Keratinocyte (primary cell): ENCODE measurements at regions not wholly inside any gene's neighbourhood (a gene's known extent, or its start where the extent isn't known, plus 50 kb on each side); places are given as distances from the start of the nearest gene placed in this dataset.
"Not testable (repeated sequence)": the region's sequence is repeated elsewhere in the genome, so short reads cannot be mapped to it uniquely, and the experiment has no call there.

Source experiments
- DNase-seq: peaks from one replicate; pipeline ENCODE4 v3.0.0-alpha.2; 2011; ENCODE audit warnings: low read depth, missing footprints, low spot score
- FAIRE-seq: peaks from 2 replicates; lab custom pipeline; 2011; peaks lifted over from hg19 to GRCh38; lab: Jason Lieb, UNC
- H2AFZ ChIP-seq: 2 replicates; pipeline ENCODE4 v1.6.0; 2012; ENCODE audit warnings: low read length, control low read depth, inconsistent platforms; ENCODE audit not compliant: control insufficient read depth
- H3K27ac ChIP-seq: 2 replicates; pipeline ENCODE4 v1.5.1; 2011; ENCODE audit warnings: low read length; ENCODE audit not compliant: control insufficient read depth, insufficient read depth
- H3K27me3 ChIP-seq: 3 replicates; pipeline ENCODE4 v1.6.0; 2011; ENCODE audit warnings: low read length; ENCODE audit not compliant: control insufficient read depth, insufficient read depth; ENCODE audit errors: extremely low read depth
- H3K36me3 ChIP-seq, 2 experiments: 2 replicates in 1 of 2; 3 replicates in 1 of 2; pipeline ENCODE4 v1.5.1; 2011; ENCODE audit warnings: low read length in 2 of 2, mild to moderate bottlenecking in 1 of 2; ENCODE audit not compliant: control insufficient read depth in 2 of 2, insufficient read depth in 2 of 2; ENCODE audit errors: extremely low read depth in 1 of 2
- H3K4me1 ChIP-seq: 3 replicates; pipeline ENCODE4 v1.5.1; 2011; ENCODE audit warnings: low read length; ENCODE audit not compliant: control insufficient read depth, insufficient read depth; ENCODE audit errors: extremely low read depth
- H3K4me2 ChIP-seq: 3 replicates; pipeline ENCODE4 v1.6.0; 2011; ENCODE audit warnings: low read depth, low read length; ENCODE audit not compliant: control insufficient read depth, insufficient read depth; ENCODE audit errors: extremely low read depth
- H3K4me3 ChIP-seq, 3 experiments: fragments of 200-600 bp in 1 of 3; sonication (generic) in 1 of 3; 2 replicates in 2 of 3; 3 replicates in 1 of 3; pipeline ENCODE4 v1.5.1; 2011 to 2016; ENCODE audit warnings: low read length in 3 of 3, mild to moderate bottlenecking in 3 of 3, control low read depth in 2 of 3, inconsistent platforms in 1 of 3, low read depth in 1 of 3, mixed read lengths in 1 of 3, mixed run types in 1 of 3, moderate library complexity in 1 of 3; ENCODE audit not compliant: control insufficient read depth in 2 of 3, insufficient read depth in 2 of 3; ENCODE audit errors: extremely low read depth in 1 of 3
- H3K79me2 ChIP-seq: 2 replicates; pipeline ENCODE4 v1.6.0; 2012; ENCODE audit warnings: low read length; ENCODE audit not compliant: control insufficient read depth, insufficient read depth
- H3K9ac ChIP-seq: 3 replicates; pipeline ENCODE4 v1.6.0; 2011; ENCODE audit warnings: low read length; ENCODE audit not compliant: control insufficient read depth, insufficient read depth; ENCODE audit errors: extremely low read depth
- H3K9me1 ChIP-seq: 3 replicates; pipeline ENCODE4 v1.6.0; 2011; ENCODE audit warnings: low read length; ENCODE audit not compliant: control insufficient read depth, insufficient read depth; ENCODE audit errors: extremely low read depth
- H3K9me3 ChIP-seq: 2 replicates; pipeline ENCODE4 v1.5.1; 2012; ENCODE audit warnings: low read depth, low read length; ENCODE audit not compliant: control insufficient read depth
- H4K20me1 ChIP-seq: 3 replicates; pipeline ENCODE4 v1.6.0; 2011; ENCODE audit warnings: low read length; ENCODE audit not compliant: control insufficient read depth, insufficient read depth; ENCODE audit errors: extremely low read depth
- CTCF ChIP-seq, 3 experiments: IDR thresholded peaks in 1 of 3; conservative IDR thresholded peaks in 1 of 3; optimal IDR thresholded peaks in 1 of 3; 2 replicates in 2 of 3; 3 replicates in 1 of 3; pipeline versions ENCODE3 to v1.5.1; 2011; ENCODE audit warnings: low read length in 3 of 3, mild to moderate bottlenecking in 3 of 3, moderate library complexity in 2 of 3, control low read depth in 1 of 3, inconsistent platforms in 1 of 3; ENCODE audit not compliant: insufficient read depth in 2 of 3; ENCODE audit errors: extremely low read depth in 1 of 3
- EZH2 ChIP-seq: IDR thresholded peaks from one replicate; pipeline ENCODE4 v1.6.1; 2012; ENCODE audit warnings: inconsistent platforms, mild to moderate bottlenecking, low read length, moderate library complexity
- dilution Hi-C: fragments of 300-500 bp; cut with MboI; formaldehyde crosslinking; loops from one replicate; pipeline ENCODE4 v1.7.0; 2020; ENCODE audit warnings: low sequenced_read_pairs; ENCODE audit not compliant: extremely low pct_ligation_motif_present

- dilution Hi-C loops, result no loop called here
- Histone ChIP-seq H2AFZ (no peak overlapping the region), H3K36me3 (no peaks in the 10 kb centered on the region), H3K9me3 (no peaks in the 10 kb centered on the region), H3K4me2 (no peak overlapping the region), H3K9me1 (no peaks in the 10 kb centered on the region), H4K20me1 (no peaks in the 10 kb centered on the region), H3K9ac (no peak overlapping the region), H3K4me1 (peaks cover 6% of the 10 kb centered on the region), H3K27me3 (no peaks in the 10 kb centered on the region), H3K27ac (no peak overlapping the region), H3K4me3 (no peak overlapping the region), H3K79me2 (no peaks in the 10 kb centered on the region)
- TF ChIP-seq EZH2 (no peak), CTCF (optimal IDR thresholded peaks at IDR 0.05 in 1 of 3, IDR thresholded peaks at IDR 0.05 in 1 of 3, conservative IDR thresholded peaks at IDR 0.05 in 1 of 3; ENCODE audit: extremely low read depth in 1 of 3, insufficient read depth in 2 of 3, low read length in 3 of 3) (no peak)
- FAIRE-seq (no peak), DNase-seq (no peak)
Observed at GRCh38 chr1:212167098-212167497, 118.1 kb upstream of the PPP2R5A start.

GRCh38 chr1:212173567-212173966 is 111.6 kb upstream of the PPP2R5A start:
- TF ChIP-seq EZH2, result no peak
- TF ChIP-seq CTCF (optimal IDR thresholded peaks at IDR 0.05 in 1 of 3, IDR thresholded peaks at IDR 0.05 in 1 of 3, conservative IDR thresholded peaks at IDR 0.05 in 1 of 3; ENCODE audit: extremely low read depth in 1 of 3, insufficient read depth in 2 of 3, low read length in 3 of 3), result no peak
- no peaks in the 10 kb centered on the region for H3K9me3 ChIP-seq
- FAIRE-seq, result no peak

DNA sequence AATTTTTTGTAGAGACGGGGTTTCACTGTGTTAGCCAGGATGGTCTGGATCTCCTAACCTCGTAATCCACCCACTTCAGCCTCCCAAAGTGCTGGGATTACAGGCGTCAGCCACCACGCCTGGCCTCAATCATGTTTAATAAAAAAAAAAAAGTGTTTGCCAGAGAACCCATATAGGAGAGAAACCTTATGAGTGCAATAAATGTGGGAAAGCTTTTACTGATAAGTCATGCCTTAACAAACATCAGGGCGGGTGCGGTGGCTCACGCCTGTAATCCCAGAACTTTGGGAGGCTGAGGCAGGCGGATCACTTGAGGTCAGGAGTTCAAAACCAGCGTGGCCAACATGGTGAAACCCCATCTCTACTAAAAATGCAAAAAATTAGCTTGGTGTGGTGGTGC is 110.9 kb upstream of the PPP2R5A start:
- H3K4me1 ChIP-seq, FAIRE-seq, H3K9ac ChIP-seq, H3K27ac ChIP-seq, H3K4me2 ChIP-seq, H2AFZ ChIP-seq, DNase-seq, H3K4me3 ChIP-seq, H3K27me3 ChIP-seq, H3K79me2 ChIP-seq, H3K9me1 ChIP-seq, dilution Hi-C loops, H3K9me3 ChIP-seq, H4K20me1 ChIP-seq, H3K36me3 ChIP-seq: not testable (repeated sequence)

More at GRCh38 chr1:212173567-212173966, 111.6 kb upstream of the PPP2R5A start:
- Histone ChIP-seq H3K9ac (no peak overlapping the region), H4K20me1 (no peaks in the 10 kb centered on the region), H3K27ac (no peak overlapping the region), H3K27me3 (no peaks in the 10 kb centered on the region), H3K9me1 (no peaks in the 10 kb centered on the region), H2AFZ (no peak overlapping the region), H3K4me1 (peaks cover under 1% of the 10 kb centered on the region), H3K4me3 (no peak overlapping the region), H3K4me2 (no peak overlapping the region), H3K36me3 (no peaks in the 10 kb centered on the region), H3K79me2 (no peaks in the 10 kb centered on the region)
- DNase-seq, result no peak
- dilution Hi-C loops, result no loop called here
